GM21576 (cell line): ENCODE measurements at regions not wholly inside any gene's neighbourhood (a gene's known extent, or its start where the extent isn't known, plus 50 kb on each side); places are given as distances from the start of the nearest gene placed in this dataset.
A peak's percentile ranks its signal among the peaks of the same experiment; 100 is the strongest.
"Not testable (repeated sequence)": the region's sequence is repeated elsewhere in the genome, so short reads cannot be mapped to it uniquely, and the experiment has no call there.

Experiments used
- ATAC-seq: cut with Tn5 transposase; IDR thresholded peaks from one replicate; pipeline ENCODE4 v1.9.1; 2021; ENCODE audit warnings: mild to moderate bottlenecking, moderate library complexity; ENCODE audit not compliant: unreplicated experiment

DNA sequence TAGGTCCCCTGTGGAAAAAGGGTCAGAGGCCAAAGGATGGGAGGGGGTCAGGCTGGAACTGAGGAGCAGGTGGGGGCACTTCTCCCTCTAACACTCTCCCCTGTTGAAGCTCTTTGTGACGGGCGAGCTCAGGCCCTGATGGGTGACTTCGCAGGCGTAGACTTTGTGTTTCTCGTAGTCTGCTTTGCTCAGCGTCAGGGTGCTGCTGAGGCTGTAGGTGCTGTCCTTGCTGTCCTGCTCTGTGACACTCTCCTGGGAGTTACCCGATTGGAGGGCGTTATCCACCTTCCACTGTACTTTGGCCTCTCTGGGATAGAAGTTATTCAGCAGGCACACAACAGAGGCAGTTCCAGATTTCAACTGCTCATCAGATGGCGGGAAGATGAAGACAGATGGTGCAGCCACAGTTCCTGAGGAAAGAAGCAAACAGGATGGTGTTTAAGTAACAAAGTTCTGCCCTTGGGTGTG, 165.8 kb downstream of the RPIA start:
- ATAC-seq, result no peak

DNA sequence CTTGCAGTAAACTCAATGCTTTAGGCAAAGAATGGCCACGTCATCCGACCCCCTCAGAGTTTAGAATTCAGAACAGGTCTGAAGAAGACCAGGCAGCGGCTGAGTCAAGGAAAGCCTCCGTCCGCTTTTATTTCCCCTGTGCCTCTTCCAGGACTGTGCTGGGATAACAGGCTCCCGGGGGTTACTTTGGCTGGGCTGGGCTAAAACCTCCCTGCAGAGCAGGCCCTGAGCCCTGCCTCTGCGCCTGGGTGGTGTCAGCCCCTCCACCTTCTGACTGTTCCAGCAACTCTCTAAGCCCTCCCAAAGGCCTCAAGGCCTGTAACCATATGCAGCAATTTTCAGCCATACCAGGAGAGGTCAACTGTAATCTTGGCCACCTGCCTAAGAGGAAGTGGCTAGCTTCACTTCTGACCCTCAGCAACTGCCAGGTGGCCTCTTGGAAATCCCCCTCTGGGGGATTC, 166.5 kb downstream of the RPIA start:
- no peak for ATAC-seq

DNA sequence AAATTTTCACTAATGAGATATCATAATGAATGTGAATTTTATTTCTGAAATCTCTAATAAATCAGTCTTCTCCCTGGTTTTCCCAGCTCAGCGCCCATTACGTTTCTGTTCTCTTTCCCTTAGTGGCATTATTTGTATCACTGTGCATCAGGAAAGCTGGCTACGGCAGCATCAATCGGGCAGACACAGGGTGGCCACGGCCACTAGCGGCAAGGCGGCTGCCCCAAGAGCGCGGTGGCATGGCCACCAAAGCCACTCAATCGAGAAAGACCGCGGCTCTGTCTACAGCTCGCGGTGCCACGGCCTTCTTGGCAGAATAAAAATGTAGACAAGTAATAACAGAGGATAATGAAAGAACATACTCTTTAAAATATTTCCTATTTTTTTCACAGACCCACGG, 168.0 kb downstream of the RPIA start:
- ATAC-seq, result no peak

DNA sequence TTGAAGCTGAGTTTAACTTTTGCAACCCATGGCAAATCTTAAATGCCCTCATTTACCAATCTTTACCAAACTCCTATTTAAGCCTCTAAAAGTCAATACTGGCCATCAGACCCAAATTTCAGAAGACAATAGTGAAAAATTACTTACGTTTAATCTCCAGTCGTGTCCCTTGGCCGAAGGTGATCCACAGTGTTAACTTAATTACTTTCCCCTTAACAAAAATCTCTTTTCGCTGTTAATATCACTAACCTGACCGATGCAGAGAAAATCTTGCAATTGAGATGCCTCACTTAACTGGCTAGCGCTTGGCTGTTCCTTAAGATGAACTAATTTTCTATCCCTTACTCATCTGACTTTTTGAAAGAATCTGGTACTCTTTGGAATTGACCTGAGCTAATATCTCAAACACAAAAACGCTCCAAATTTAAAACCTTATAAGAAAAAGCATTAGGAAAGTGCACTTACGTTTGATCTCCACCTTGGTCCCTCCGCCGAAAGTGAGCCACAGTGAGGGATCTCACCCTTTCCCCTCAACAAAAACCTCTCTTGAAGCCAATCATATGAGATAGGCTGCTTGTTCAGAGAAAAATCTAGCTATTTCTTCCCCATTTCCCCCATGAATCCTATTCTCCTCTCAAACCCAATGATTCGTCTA, 169.1 kb downstream of the RPIA start:
- ATAC-seq, result no peak

DNA sequence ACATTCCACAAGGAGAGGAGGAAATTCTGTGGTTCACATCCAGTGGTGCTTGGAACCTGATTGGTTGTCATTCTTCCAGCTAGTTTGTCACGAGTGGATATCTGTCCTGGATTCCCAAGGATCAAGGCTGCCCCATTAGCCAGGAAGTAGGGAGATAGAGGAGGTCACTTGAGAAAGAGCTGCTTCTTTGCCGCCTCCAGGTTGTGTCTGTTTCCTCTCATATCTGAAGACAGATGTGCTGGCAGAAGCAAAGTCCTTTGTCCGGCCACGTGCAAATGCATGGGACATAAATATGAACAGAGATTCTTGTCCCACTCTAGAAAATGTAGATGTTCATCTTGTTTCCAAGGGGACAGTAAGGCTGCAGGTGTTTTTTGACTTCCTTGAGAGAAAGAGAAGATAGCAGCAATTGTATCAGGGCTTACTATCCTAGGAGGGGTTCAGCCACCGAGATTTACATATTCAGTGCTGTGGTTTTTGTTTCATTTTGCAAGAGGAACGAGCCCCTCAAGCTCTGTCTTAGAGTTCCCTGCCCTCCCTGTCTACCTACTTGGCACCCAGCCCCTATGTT, 174.4 kb downstream of the RPIA start:
- peak; percentile 63 for ATAC-seq

DNA sequence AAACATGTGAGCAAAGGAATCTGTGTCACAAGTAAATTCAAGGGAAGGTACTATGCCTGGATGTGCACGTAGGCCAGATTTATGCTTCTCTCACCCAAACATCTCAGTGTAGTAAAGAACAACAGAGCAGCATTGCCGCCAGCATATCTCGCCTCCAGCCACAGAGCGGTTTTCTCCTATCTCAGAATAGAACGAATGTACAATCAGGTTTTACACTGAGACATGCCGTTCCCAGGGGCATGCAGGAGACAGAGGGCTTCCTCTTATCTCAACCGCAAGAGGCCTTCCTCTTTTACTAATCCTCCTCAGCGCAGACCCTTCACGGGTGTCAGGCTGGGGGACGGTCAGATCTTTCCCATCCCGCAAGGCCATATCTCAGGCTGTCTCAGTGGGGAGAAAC, 175.3 kb downstream of the RPIA start:
- ATAC-seq, result no peak

DNA sequence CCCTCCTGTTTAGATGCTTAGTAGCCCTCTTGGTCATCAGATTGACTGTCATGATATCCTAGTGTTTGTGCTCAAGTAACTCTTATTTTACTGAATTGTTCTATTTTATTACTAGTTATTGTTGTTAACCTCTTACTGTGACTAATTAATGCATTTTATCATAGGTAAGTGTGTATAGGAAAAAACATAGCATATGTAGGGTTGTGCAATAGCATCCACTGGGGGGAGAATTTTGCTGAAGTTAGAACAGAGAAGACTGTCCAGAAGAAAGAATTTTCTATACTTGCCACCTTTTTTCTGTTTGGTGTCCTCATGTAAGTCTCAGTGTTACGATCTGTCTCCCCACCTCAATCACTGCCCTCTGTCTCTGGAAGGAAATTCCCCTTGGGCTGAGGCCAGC, 177.4 kb downstream of the RPIA start:
- ATAC-seq, result no peak

DNA sequence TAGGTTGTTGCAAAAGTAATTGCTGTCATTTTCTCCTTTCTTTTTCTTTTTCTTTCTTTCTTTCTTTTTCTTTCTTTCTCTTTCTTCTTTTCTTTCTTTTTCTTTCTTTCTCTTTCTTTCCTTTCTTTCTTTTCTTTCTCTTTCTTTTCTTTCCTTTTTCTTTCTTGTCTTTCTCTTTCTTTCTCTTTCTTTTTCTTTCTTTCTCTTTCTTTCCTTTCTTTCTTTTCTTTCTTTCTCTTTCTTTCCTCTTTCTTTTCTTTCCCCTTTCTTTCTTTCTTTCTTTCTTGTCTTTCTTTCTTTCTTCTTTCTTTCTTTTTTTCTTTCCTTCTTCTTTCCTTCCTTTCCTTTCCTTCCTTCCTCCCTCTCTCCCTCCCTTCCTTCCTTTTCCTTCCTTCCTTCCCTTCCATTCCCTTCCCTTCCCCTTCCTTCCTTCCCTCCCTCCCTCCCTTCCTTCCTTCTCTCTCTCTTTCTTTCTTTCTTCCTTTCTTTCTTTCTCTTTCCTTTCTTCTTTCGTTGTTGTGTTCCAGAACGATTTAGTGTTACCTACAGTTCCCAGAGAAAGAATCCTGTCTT, 178.9 kb downstream of the RPIA start:
- no peak for ATAC-seq

DNA sequence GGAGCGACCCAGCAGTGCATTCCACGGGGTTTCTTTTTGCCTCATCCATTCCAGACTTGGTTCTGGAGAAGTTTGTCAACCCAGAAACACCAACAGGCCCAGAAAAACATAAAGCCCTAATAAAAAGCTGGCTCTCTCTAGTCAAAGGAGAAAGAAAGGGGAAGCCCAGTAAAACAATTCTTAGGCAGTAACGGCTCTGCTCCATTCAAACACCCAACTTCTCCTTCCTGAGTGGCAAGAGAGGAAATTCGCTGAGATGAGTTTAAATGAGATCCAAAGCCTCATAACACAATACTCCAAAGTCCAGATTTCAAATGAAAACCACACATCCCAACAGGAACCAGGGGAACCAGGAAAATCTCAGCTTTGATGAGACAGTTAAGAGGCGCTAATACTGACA, 179.9 kb downstream of the RPIA start:
- no peak for ATAC-seq

DNA sequence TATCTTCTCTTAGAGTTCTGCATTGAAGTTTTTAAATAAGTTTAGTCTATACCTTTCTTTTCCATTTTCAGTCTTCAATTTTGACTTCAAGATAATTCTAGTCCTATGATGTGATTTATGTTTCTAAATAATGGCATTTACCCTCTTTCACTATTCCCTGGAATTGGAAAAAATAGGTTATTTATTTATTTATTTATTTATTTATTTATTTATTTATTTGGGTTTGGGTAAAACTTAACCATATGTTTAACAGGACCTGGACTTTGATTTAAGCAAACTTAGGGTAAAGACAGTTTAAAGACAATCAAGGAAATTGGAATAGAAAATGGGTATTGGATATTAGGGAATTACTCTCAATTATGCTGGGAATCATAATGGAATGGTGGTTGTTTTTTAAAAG, 182.1 kb downstream of the RPIA start:
- no peak for ATAC-seq

DNA sequence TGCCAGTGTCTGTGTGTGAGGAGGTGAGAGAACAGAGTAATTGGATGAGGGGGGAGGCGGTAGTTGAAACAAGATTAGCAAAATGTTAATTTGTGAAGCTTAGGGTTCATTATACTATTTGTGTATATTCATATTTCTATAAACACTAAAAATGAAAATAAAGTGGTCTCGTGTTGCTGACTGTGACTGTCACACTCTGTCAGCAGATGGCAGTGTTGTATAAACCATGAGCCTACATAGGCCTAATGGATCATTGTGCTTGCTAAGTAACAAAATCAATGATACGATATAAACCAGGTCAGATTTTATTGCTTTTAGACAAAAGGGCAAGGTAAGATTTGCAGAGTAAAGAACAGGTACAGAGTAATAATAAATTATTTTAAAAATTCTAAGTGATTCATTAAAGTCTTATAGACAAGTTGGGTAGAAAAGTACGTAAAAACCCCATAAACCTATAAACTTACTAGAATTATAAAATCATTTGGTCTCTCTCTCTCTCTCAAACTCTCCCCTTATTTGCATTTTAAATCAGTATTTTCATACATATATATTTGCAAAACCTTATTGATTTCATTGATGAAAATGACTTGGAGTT, 182.7 kb downstream of the RPIA start:
- no peak for ATAC-seq

DNA sequence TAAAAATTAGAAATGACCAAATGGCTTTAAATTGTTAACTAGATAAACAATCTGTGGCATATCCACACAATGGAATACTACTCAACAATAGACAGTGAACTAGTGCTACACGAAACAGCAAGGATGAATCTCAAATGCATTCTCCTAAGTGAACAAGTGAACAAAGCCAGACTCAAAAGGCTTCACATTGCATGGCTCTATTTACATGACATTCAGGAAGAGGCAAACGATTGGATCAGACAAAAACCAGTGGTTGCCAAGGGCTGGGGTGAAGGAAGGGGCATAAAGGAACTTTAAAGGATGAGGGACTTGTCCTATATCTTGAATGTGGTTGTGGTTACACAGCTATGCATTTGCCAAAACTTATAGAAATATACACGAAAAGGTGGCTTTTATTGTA, 184.3 kb downstream of the RPIA start:
- ATAC-seq, result no peak

DNA sequence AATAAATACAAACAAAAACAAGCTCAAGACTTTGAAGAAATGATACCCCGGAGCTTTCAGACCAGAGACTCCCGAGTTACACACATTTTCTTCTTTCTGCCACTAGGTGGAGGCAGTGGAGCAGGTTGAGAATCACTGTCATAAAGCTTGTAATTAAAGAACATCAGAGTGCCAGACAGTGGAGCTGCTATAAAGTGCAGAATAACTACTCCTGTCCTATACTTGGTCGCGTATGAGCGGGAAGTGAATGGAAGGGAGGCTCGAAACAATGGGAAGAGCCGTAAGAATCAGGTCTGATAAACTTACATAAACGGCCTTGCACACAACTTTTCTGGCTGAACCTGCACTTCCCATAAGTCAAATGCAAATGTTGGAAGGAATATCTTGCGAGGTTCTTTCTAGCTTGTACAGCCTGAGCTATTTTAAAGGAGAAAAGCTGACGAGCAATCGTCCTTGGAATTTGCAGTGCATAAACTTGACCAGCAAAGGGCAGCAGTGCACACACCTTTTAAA, 189.0 kb downstream of the RPIA start:
- ATAC-seq, result no peak

DNA sequence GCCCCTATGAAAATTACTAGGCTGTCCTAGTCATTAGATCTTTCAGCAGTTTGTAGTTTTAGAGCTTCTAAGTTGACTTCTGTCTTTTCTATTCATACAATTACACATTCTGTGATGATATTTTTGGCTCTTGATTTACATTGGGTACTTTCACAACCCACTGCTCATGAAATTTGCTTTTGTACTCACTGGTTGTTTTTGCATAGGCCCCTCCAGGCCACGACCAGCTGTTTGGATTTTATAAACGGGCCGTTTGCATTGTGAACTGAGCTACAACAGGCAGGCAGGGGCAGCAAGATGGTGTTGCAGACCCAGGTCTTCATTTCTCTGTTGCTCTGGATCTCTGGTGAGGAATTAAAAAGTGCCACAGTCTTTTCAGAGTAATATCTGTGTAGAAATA, 193.8 kb downstream of the RPIA start:
- peak; percentile 60 for ATAC-seq

DNA sequence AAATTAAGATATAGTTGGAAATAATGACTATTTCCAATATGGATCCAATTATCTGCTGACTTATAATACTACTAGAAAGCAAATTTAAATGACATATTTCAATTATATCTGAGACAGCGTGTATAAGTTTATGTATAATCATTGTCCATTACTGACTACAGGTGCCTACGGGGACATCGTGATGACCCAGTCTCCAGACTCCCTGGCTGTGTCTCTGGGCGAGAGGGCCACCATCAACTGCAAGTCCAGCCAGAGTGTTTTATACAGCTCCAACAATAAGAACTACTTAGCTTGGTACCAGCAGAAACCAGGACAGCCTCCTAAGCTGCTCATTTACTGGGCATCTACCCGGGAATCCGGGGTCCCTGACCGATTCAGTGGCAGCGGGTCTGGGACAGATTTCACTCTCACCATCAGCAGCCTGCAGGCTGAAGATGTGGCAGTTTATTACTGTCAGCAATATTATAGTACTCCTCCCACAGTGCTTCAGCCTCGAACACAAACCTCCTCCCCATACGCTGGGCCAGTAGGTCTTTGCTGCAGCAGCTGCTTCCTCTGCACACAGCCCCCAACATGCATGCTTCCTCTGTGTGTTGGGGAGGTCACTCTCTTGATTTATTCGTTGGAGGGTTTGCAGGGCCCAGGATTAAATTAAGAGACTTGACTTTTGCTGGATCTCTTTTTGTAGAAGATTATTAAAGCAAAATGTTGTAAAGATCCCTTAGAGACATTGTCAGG, 194.4 kb downstream of the RPIA start:
- ATAC-seq, result no peak

DNA sequence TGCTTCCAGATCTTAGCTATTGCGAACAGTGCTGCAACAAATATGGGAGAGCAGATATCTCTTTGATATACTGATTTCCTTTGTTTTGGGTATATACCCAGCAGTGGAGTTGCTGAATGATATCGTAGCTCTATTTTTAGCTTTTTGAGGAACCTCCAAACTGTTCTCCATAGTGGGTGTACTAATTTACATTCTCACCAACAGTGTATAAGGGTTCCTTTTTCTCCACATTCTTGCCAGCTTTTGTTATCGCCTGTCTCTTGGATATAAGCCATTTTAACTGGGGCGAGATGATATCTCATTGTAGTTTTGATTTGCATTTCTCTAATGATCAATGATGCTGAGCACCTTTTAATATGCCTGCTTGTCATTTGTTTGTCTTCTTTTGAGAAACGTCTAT, 196.0 kb downstream of the RPIA start:
- not testable (repeated sequence) for ATAC-seq

DNA sequence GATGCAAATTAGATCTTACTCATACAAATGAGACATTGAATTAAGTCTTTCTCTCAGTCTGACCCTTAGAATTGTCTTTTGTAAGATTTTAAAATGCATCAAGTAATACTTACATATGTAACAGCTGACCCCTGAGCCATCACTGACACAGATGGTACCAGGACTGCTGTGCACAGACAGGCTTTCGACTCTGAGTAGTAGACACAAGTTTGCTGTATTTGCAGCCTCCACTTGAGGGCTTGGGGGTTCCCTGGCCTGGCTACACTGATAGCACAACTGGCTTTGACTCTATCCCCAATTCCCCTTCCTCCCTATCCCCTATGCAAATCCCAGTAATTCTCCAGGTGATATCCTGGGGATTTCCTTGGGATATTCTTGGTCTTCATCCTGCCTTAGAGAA, 200.7 kb downstream of the RPIA start:
- ATAC-seq, result no peak

DNA sequence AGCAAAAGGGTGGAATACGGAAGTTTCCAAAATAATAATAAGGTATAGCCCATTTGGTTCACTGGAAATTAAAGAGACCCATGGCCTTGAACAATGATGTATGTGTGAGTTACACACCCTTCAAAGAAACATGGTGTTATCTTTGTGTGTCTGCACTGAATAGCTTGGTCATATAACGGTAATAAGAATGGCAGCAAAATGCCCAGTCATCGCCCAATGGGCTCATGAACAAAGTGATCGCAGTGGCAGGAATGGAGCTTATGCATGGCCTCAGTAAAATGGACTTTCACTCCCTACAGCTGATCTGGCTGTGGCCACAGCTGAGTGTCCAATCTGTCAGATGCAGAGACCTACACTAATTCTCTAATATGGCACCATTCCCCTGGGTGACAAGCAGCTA, 201.3 kb downstream of the RPIA start:
- no peak for ATAC-seq

DNA sequence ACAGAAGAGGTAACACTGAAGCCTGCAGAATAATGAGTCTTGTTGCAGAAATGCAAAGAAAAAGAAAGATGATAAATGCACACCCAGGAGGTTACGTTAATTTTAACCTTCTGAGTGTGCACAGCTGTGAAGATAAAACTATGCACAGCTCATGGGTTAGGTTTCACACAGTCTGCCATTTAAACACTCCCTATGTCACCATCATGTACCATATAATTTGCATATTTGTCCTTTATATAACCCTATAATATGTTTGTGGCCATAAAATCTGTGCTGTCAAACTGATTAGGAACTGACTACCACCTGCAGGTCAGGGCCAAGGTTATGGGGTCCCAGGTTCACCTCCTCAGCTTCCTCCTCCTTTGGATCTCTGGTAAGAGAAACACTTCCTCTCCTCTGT, 205.5 kb downstream of the RPIA start:
- ATAC-seq, result no peak

DNA sequence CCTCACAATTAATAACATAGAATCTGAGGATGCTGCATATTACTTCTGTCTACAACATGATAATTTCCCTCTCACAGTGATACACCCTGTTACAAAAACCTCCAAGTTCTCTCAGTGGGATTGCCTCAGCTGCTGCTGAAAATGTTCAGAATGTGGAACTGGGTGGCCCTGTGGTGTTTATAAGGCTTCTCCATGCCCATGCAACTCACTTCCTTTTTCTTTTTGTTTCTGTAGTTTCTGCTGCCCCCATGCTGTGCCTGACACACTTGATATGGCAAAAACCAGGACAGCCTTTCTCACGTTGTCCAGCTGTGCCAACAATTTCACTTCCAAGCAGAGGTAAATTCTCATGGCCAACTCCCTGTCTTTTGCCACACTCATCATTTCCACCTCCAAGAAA, 206.2 kb downstream of the RPIA start:
- no peak for ATAC-seq

DNA sequence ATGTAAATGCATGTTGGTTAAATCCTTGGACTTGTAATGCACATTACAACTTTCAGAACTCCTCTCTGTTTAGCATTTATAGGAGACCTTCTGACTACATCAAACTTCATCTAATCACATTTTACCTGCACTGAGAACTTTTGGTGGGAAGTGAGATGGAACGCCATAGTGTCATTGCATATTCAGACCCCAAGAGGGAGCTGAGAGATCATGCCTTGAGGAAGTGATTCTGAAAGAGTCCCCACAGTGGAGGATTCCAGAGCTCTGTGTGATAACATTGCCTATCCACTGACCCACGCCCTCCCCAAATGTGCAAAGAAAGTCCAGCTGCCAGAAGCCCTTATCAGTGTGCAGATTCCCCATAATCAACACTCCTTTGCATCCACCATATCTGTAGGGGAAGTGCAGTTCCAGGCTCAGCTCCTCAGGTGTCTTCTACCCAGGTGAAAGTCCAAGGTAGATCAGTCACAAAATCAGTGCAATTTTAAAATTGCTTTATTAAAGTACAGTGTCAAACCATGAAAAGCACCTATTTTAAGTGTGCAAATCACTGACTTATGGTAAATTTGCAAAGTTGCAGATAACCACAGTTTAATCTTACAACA, 212.4 kb downstream of the RPIA start:
- no peak for ATAC-seq
